ENCODE measurements at regions not wholly inside any gene's neighbourhood (a gene's known extent, or its start where the extent isn't known, plus 50 kb on each side); places are given as distances from the start of the nearest gene placed in this dataset.

- 42 to 44% methylated on average over 5 of the region's 5 CpGs for WGBS, 2 donors
- H3K4me3 ChIP-seq (ENCODE audit: low read depth, poor library complexity, severe bottlenecking) = no peak overlapping the region
- DNase-seq (ENCODE audit: low spot score in 2 of 2) = no peak
- no peak for TF ChIP-seq POLR2A (IDR thresholded peaks at IDR 0.05)
- TF ChIP-seq CTCF (IDR thresholded peaks at IDR 0.05) = no peak
- intact Hi-C loops (cut with DNase I; ENCODE audit: low total_unique reads) = no loop called here
Measured at GRCh38 chr7:46537191-46537905, 616.3 kb upstream of the IGFBP3 start.

DNA sequence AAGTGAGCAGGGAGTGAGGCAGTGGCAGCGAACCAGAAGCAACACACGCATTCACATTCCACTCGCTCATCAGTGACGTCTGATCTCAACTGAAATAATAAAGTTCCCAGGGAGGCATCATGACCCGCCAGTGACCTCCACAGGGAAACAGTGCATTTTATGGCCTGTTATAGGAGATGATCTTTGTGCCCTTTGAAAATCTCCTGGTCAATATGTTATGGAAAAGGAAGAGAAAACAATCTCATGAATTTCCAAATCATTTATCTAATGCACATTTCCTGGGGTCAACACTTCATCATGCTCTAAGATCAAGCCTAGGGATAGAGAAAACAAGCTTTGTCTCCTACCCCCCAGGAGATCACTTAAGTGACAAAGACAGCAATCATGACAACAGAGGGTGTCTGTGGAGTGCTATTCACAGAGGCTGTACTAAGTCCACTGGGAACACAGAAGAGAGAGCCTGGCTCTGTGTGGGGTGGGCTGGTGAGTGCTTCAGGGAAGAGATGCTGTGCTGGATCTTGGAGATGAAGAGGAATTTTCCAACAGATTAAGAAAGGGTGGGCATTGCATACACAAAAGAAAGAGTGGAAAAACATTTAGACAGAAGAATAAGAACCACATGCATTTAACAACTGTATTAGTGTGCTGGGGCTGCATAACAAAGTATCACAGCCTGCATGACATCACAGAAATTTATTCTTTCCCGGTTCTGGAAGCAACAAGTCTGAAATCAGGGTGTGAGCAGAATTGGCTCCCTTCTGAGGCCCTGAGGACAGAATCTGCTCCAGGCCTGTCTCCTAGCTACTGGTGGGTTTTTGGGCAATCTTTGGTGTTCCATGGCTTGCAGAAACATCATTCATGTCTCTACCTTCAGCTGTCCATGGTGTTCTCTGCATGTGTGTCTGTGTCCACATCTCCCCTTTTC is 613.9 kb upstream of the IGFBP3 start:
- WGBS, 2 donors = 77 to 81% methylated on average over 6 of the region's 6 CpGs
- intact Hi-C loops (cut with DNase I; ENCODE audit: low total_unique reads) = no loop called here
- no peak overlapping the region for H3K4me3 ChIP-seq (ENCODE audit: low read depth, poor library complexity, severe bottlenecking)
- no peak for TF ChIP-seq POLR2A (IDR thresholded peaks at IDR 0.05)
- TF ChIP-seq CTCF (IDR thresholded peaks at IDR 0.05) = no peak
- DNase-seq (ENCODE audit: low spot score in 2 of 2) = no peak

- no peak overlapping the region for H3K4me3 ChIP-seq (ENCODE audit: low read depth, poor library complexity, severe bottlenecking)
- TF ChIP-seq POLR2A (IDR thresholded peaks at IDR 0.05) = no peak
- TF ChIP-seq CTCF (IDR thresholded peaks at IDR 0.05) = no peak
- DNase-seq (ENCODE audit: low spot score in 2 of 2) = no peak
- 96 to 97% methylated on average over 3 of the region's 3 CpGs for WGBS, 2 donors
- intact Hi-C loops (cut with DNase I; ENCODE audit: low total_unique reads) = no loop called here
Measured at GRCh38 chr7:46533946-46534345, 612.9 kb upstream of the IGFBP3 start.

DNA sequence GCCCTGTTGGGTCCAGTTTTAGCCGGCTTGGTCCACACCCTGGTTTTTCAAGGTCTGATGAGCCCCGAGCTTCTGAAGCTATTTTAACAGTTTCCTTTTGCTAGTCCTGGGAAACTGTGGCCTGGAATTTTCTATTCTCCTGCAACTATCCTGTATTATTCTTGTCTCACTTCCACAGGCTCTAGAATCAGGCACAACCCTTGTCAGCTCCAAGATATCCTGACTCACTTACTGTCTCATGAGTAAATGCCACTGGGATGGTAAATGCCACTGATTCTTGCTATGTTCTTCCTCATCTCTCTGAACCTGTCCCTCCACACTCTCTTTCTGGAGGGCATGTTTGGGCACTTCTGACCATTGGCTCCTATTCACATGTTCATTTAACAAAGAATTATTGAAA is 611.5 kb upstream of the IGFBP3 start:
- no peak overlapping the region for H3K4me3 ChIP-seq (ENCODE audit: low read depth, poor library complexity, severe bottlenecking)
- WGBS, 2 donors = 87 to 88% methylated on average over 2 of the region's 2 CpGs
- TF ChIP-seq CTCF (IDR thresholded peaks at IDR 0.05) (no peak), POLR2A (IDR thresholded peaks at IDR 0.05) (no peak)

GRCh38 chr7:46530081-46530750 is 609.1 kb upstream of the IGFBP3 start:
- 87% methylated on average over 4 of the region's 4 CpGs for WGBS, 2 donors
- no peak overlapping the region for H3K4me3 ChIP-seq (ENCODE audit: low read depth, poor library complexity, severe bottlenecking)
- intact Hi-C loops (cut with DNase I; ENCODE audit: low total_unique reads) = no loop called here
- TF ChIP-seq CTCF (IDR thresholded peaks at IDR 0.05) (no peak), POLR2A (IDR thresholded peaks at IDR 0.05) (no peak)
- DNase-seq (ENCODE audit: low spot score in 2 of 2) = no peak

More for the DNA sequence above, 611.5 kb upstream of the IGFBP3 start:
- DNase-seq (ENCODE audit: low spot score in 2 of 2) = no peak
- intact Hi-C loops (cut with DNase I; ENCODE audit: low total_unique reads) = no loop called here
